Left lung (tissue), 4 donors: ENCODE measurements at regions not wholly inside any gene's neighbourhood (a gene's known extent, or its start where the extent isn't known, plus 50 kb on each side); places are given as distances from the start of the nearest gene placed in this dataset.
A peak's percentile ranks its signal among the peaks of the same experiment; 100 is the strongest.
"Not testable (repeated sequence)": the region's sequence is repeated elsewhere in the genome, so short reads cannot be mapped to it uniquely, and the experiment has no call there.

ENCODE experiments used
- ATAC-seq: fragments of 200-7000 bp; cut with Tn5 transposase; one replicate; pipeline ENCODE4 v1.9.1; 2020; ENCODE audit warnings: moderate library complexity
- DNase-seq, 4 donors: peaks; one replicate each; pipeline ENCODE4 v3.0.0-alpha.2; 2013 to 2020
- H3K27ac ChIP-seq, 2 donors: fragments of 200-600 bp; sonication (generic) in 1 of 2; one replicate each; pipeline versions ENCODE4 v1.5.0 to v1.8.0; 2020 to 2021
- H3K27me3 ChIP-seq, 2 donors: fragments of 200-600 bp; sonication (generic) in 1 of 2; one replicate each; pipeline versions ENCODE4 v1.5.0 to v1.8.0; 2020 to 2021
- H3K36me3 ChIP-seq, 2 donors: fragments of 200-600 bp; sonication (generic) in 1 of 2; one replicate each; pipeline versions ENCODE4 v1.5.0 to v1.8.0; 2020 to 2021
- H3K4me1 ChIP-seq, 2 donors: fragments of 200-600 bp; one replicate each; pipeline ENCODE4 v1.8.0; 2021
- H3K4me3 ChIP-seq, 2 donors: fragments of 200-600 bp; sonication (generic) in 1 of 2; one replicate each; pipeline versions ENCODE4 v1.5.0 to v1.8.0; 2020 to 2021; ENCODE audit warnings: mild to moderate bottlenecking in 1 of 2
- H3K9me3 ChIP-seq, 2 donors: fragments of 200-600 bp; sonication (generic) in 1 of 2; one replicate each; pipeline versions ENCODE4 v1.5.0 to v1.8.0; 2020 to 2021
- intact Hi-C, 2 donors: fragments of 100-400 bp; cut with DNase I; formaldehyde crosslinking; loops; one replicate each; pipeline versions ENCODE4 v1.11.2 to v1.14.2; 2022
- TF ChIP-seq, protein P1 (sequence below), 2 donors: fragments of 200-600 bp; sonication (generic) in 1 of 2; IDR thresholded peaks; one replicate each; pipeline versions ENCODE4 v1.5.0 to v1.8.0; 2021; ENCODE audit warnings: antibody characterized with exemption in 2 of 2
- donor health status: DM: no; HTN: yes; CAD: no.
- donor health status: DM: no; HTN: no; CAD: no.

DNA sequence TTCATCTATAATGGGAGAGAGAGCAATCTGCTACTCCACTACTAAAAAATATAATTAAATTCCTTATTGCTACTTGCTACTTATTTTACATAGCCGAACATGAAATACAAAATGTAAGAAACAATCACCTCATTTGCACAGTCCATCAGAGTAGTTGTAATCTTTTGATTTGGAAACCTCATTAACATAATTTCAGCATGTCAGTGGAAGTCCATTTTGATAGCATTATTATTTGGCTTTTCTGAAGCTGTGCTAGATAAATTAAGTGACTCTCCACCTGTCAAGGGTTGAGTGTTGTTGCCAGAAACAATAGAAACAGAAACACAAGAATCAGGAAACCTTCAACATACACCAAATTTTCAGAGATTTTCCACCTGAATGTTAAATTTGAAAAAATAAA lies 250.0 kb downstream of the RFPL4B start:
- Histone ChIP-seq H3K4me1 (no peaks in the 10 kb centered on the region), H3K9me3 (peaks cover 0 to 18% of the 10 kb centered on the region in 2 donors), H3K27me3 (no peaks in the 10 kb centered on the region), H3K4me3 (no peak overlapping the region), H3K27ac (no peak overlapping the region), H3K36me3 (no peaks in the 10 kb centered on the region)
- intact Hi-C loops: no loop called here
- peak in 1 of 4 donors; percentile 46 for DNase-seq
- TF ChIP-seq, protein P1, sequence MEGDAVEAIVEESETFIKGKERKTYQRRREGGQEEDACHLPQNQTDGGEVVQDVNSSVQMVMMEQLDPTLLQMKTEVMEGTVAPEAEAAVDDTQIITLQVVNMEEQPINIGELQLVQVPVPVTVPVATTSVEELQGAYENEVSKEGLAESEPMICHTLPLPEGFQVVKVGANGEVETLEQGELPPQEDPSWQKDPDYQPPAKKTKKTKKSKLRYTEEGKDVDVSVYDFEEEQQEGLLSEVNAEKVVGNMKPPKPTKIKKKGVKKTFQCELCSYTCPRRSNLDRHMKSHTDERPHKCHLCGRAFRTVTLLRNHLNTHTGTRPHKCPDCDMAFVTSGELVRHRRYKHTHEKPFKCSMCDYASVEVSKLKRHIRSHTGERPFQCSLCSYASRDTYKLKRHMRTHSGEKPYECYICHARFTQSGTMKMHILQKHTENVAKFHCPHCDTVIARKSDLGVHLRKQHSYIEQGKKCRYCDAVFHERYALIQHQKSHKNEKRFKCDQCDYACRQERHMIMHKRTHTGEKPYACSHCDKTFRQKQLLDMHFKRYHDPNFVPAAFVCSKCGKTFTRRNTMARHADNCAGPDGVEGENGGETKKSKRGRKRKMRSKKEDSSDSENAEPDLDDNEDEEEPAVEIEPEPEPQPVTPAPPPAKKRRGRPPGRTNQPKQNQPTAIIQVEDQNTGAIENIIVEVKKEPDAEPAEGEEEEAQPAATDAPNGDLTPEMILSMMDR (IDR thresholded peaks at IDR 0.05): no peak
- no peak for ATAC-seq

DNA sequence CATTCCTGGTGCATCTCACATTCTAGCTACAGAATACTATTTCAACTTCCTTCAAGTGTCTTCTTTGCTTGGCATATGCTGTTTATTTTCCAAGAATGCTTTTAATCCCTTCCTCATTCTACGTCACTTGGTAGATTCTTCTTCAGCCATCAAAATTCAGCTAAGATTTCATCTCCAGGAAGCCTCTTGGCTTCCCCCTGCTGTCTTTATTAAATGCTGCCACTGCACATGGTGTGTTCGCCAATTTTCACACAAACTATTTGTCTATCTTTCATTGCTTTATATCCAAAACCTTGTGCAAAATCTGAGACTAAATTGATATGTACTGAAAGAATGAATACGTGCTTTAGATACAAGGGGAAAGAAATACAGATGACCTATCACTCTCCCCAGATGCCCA lies 253.0 kb downstream of the RFPL4B start:
- no peaks in the 10 kb centered on the region for H3K36me3 ChIP-seq
- no peaks in the 10 kb centered on the region for H3K9me3 ChIP-seq
- no peak overlapping the region for H3K4me3 ChIP-seq
- H3K27me3 ChIP-seq: no peaks in the 10 kb centered on the region
- no peak overlapping the region for H3K27ac ChIP-seq
- DNase-seq (no peak), ATAC-seq (no peak)
- no peaks in the 10 kb centered on the region for H3K4me1 ChIP-seq
- TF ChIP-seq, protein P1 (IDR thresholded peaks at IDR 0.05): no peak
- intact Hi-C loops: no loop called here

DNA sequence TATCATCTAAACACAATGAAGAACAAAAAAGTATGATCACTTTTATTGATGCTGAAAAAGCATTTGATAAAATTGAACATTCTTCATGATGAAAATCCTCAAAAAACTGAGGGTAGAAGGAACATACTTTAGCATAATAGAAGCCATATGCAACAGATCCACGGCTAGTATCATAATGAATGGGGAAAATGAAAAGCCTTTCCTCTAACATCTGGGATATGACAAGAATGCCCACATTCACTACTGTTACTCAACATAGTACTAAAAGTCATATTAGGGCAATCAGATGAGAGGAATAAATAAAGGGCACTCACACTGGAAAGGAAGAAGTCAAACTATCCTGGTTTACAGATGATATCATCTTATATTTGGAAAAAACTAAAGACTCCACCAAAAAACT lies 256.6 kb downstream of the RFPL4B start:
- H3K27ac ChIP-seq: no peak overlapping the region
- peaks cover 0 to 7% of the 10 kb centered on the region in 2 donors for H3K9me3 ChIP-seq
- ATAC-seq (no peak), DNase-seq (no peak)
- H3K4me3 ChIP-seq: no peak overlapping the region
- intact Hi-C loops: no loop called here
- no peaks in the 10 kb centered on the region for H3K36me3 ChIP-seq
- no peaks in the 10 kb centered on the region for H3K27me3 ChIP-seq
- TF ChIP-seq, protein P1 (IDR thresholded peaks at IDR 0.05): no peak
- no peaks in the 10 kb centered on the region for H3K4me1 ChIP-seq

DNA sequence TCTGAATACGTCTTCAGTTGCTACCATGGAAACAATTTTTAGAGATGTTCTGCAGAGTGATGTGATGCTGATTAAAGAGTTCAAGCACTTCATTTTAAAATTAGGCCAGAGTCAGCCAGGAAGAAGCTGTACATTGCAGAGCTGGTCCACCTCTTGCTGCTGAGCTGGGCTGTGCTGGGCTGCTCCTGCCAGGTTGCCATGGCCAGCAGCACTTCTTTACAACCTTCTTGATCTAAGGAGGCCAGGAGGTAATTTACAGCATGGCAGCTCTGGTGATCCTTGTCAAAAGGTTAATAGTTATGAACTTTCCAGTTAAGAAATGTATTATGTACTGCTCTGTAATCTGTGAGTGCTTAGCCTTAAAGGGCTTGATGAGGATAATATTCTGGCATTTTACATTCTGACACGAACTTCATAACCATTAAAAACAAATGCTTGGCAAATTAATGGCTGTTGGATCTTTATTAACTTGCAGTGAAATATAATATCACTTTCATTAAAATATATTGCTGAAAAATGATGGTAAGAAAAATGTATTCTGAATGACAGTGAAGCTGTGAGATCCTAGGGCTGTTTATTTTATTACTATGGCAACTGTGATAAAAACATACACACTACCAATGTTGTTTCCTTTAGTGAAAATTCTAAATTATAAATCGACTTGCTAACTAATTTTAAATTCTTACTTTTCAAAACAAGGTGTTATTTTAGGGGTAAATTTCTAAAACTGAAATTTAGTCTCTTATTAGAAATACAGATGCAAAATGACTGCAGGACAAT lies 259.7 kb downstream of the RFPL4B start:
- Histone ChIP-seq H3K9me3 (peaks cover 0 to 22% of the 10 kb centered on the region in 2 donors), H3K27ac (no peak overlapping the region), H3K4me3 (no peak overlapping the region), H3K36me3 (no peaks in the 10 kb centered on the region), H3K4me1 (no peaks in the 10 kb centered on the region), H3K27me3 (no peaks in the 10 kb centered on the region)
- intact Hi-C loops: no loop called here
- ATAC-seq (no peak), DNase-seq (peak in 2 of 4 donors; percentile 37 to 38)
- TF ChIP-seq, protein P1 (IDR thresholded peaks at IDR 0.05): no peak

DNA sequence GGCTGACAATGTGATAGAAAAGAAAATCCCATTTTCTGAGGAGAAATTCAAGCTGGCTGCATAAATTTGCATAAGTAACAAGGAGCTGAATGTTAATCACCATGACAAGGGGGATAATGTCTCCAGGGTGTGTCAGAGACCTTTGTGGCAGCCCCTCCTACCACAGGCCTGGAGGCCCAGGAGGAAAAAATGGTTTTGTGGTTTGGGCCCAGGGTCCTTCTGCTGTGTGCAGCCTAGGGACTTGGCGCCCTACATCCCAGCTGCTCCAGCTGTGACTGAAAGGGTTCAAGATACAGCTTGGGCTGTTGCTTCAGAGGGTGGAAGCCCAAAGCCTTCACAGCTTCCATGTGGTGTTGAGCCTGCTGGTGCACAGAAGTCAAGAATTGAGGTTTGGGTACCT lies 261.8 kb downstream of the RFPL4B start:
- ATAC-seq, H3K27ac ChIP-seq, intact Hi-C loops, H3K36me3 ChIP-seq, DNase-seq, H3K4me3 ChIP-seq, H3K27me3 ChIP-seq, H3K4me1 ChIP-seq: not testable (repeated sequence)
- peaks cover 0 to 22% of the 10 kb centered on the region in 2 donors for H3K9me3 ChIP-seq

DNA sequence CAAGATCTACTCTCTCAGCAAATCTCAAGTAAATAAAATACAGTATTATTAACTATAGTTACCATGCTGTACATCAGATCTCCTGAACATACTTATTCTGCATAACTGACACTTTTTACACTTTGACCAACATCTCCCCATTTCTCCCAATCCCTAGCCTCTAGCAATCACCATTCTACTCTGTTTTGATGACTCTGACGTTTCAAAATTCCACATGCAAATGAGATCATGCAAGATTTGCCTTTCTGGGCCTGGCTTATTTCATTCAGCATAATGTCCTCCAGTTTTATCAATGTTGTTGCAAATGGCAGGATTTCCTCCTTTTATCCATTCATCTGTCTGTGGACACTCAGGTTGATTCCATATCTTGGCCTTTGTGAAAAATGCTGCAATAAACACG lies 266.3 kb downstream of the RFPL4B start:
- Histone ChIP-seq H3K4me1 (no peaks in the 10 kb centered on the region), H3K27ac (no peak overlapping the region), H3K27me3 (no peaks in the 10 kb centered on the region), H3K36me3 (no peaks in the 10 kb centered on the region), H3K9me3 (peaks cover 0 to 18% of the 10 kb centered on the region in 2 donors), H3K4me3 (no peak overlapping the region)
- TF ChIP-seq, protein P1 (IDR thresholded peaks at IDR 0.05): no peak
- ATAC-seq (no peak), DNase-seq (no peak)
- intact Hi-C loops: no loop called here
